Sigmoid colon (tissue), 6 donors: ENCODE measurements at regions not wholly inside any gene's neighbourhood (a gene's known extent, or its start where the extent isn't known, plus 50 kb on each side); places are given as distances from the start of the nearest gene placed in this dataset.

Experiments
- DNase-seq: peaks from one replicate; pipeline ENCODE4 v3.0.0-alpha.2; 2019
- H3K27ac ChIP-seq, 4 donors: fragments of 200-600 bp; sonication (generic); one replicate each; pipeline ENCODE4 v1.5.1; 2016 to 2019; ENCODE audit warnings: mild to moderate bottlenecking in 1 of 4
- H3K27me3 ChIP-seq, 3 donors: fragments of 200-600 bp; sonication (generic); one replicate each; pipeline ENCODE4 v1.5.1; 2019; ENCODE audit warnings: mild to moderate bottlenecking in 1 of 3
- H3K36me3 ChIP-seq, 4 donors: fragments of 200-600 bp; sonication (generic); one replicate each; pipeline ENCODE4 v1.5.1; 2016 to 2019
- H3K4me1 ChIP-seq, 4 donors: fragments of 200-600 bp; sonication (generic); one replicate each; pipeline ENCODE4 v1.5.1; 2017 to 2019
- H3K4me3 ChIP-seq, 4 donors: fragments of 200-600 bp; sonication (generic); one replicate each; pipeline ENCODE4 v1.5.1; 2017 to 2019; ENCODE audit warnings: mild to moderate bottlenecking in 2 of 4, moderate library complexity in 1 of 4
- H3K9me3 ChIP-seq, 4 donors: fragments of 200-600 bp in 3 of 4; sonication (generic) in 3 of 4; one replicate each; pipeline versions ENCODE4 v1.5.1 to v1.6.1; 2013 to 2019
- EP300 ChIP-seq, 4 donors: sonication (generic); formaldehyde crosslinking; IDR thresholded peaks; one replicate each; pipeline ENCODE4 v1.6.1; 2017; ENCODE audit warnings: antibody characterized with exemption in 4 of 4
- POLR2A ChIP-seq, 2 donors: fragments of 450-650 bp; IDR thresholded peaks; one replicate each; pipeline ENCODE4 v1.6.1; 2016; ENCODE audit warnings: antibody characterized with exemption in 2 of 2, mild to moderate bottlenecking in 2 of 2, moderate library complexity in 2 of 2
- POLR2AphosphoS5 ChIP-seq, 4 donors: sonication (generic); formaldehyde crosslinking; IDR thresholded peaks; one replicate each; pipeline ENCODE4 v1.6.1; 2017; ENCODE audit warnings: antibody characterized with exemption in 4 of 4
- WGBS, 2 donors: extraction: QIAGEN DNeasy Blood & Tissue Kit; methylation state at CpG; one replicate each; pipeline ENCODE4 v1.1.7; 2013; 5-methylcytosine and 5-hydroxymethylcytosine counted together
- intact Hi-C: fragments of 100-400 bp; cut with DNase I; formaldehyde crosslinking; loops from one replicate; pipeline ENCODE4 v1.15.1; 2023
- TF ChIP-seq, protein P1 (sequence below), 4 experiments: fragments of 450-650 bp in 3 of 4; fragments of 200-600 bp in 1 of 4; IDR thresholded peaks; one replicate each; pipeline ENCODE4 v1.5.1; 2016 to 2019; ENCODE audit warnings: antibody characterized with exemption in 4 of 4, mild to moderate bottlenecking in 3 of 4, moderate library complexity in 2 of 4
- donor health status: healthy with polysubstance abuse.
- donor health status: healthy.

DNA sequence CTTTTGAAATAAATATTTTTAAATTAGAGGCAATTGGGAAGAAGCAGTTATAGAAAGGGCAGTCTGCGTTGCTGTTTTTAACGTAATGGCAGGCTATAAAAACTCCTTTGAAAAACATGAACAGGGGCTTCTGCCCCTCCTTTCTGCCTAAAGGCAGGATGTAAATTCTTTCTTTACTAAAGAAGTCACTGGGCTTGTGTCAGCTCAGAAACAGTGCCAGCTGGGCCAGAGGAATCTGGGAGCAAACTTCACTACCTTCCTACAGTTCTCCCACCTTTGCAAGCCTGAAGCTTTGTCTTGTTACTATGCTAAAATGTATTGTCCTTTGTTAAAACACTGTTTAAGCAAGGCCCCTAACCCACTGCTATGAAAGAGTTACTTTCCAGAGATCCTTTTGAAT, 1664.8 kb downstream of the RPA4 start:
- TF ChIP-seq EP300 (IDR thresholded peaks at IDR 0.05): no peak
- intact Hi-C loops: no loop called here
- 23 to 28% methylated on average over 2 of the region's 2 CpGs for WGBS, 2 donors

DNA sequence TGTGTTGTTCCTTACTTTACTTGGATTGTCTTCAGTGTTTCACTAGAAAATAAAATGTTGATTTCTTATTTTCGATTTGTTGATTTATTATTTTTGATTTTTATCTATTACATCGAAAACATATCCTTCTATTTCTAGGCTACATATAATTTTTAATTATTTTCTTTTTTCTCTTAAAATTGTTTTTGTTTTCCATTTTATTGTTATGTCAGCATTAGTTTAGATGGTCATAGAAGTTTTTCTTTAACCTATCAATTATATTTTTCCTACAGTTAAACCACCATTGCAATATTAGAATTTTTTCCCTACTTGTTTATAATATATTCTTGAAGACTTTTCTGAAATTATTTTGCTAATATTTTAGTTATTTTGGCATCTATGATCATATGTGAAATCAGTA, 1685.1 kb downstream of the RPA4 start:
- intact Hi-C loops: no loop called here
- 40 to 93% methylated on average over 2 of the region's 2 CpGs for WGBS, 2 donors

More for the DNA sequence above, 1664.8 kb downstream of the RPA4 start:
- no peak for DNase-seq
- H3K4me1 ChIP-seq: no peaks in the 10 kb centered on the region
- no peaks in the 10 kb centered on the region for H3K9me3 ChIP-seq
- no peaks in the 10 kb centered on the region for H3K27me3 ChIP-seq
- no peak overlapping the region for H3K27ac ChIP-seq
- no peak overlapping the region for H3K4me3 ChIP-seq
- H3K36me3 ChIP-seq: no peaks in the 10 kb centered on the region

DNA sequence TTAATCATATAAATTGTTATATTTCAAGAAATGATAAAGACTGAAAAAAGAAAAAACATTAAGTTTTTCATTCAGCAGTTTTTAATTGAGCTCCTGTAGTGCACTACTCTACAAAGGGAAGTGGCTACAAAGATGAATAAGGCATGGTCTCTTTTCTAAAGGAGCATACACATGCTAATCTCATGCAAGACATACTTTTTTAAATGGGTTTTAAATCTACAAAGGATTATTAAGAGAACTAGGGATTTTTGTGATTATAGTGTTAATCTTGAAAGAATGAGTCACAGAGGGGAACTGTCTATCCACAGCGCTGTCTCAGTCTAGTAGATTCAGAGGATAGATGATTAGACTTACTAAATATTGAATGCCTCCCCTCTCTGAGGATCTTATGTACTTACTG, 1722.2 kb downstream of the RPA4 start:
- no peaks in the 10 kb centered on the region for H3K27me3 ChIP-seq
- WGBS, 2 donors: 28 to 48% methylated on average over 1 of the region's 1 CpG
- no peaks in the 10 kb centered on the region for H3K4me1 ChIP-seq
- DNase-seq: no peak
- H3K36me3 ChIP-seq: no peaks in the 10 kb centered on the region
- no peak overlapping the region for H3K4me3 ChIP-seq
- TF ChIP-seq, protein P1, sequence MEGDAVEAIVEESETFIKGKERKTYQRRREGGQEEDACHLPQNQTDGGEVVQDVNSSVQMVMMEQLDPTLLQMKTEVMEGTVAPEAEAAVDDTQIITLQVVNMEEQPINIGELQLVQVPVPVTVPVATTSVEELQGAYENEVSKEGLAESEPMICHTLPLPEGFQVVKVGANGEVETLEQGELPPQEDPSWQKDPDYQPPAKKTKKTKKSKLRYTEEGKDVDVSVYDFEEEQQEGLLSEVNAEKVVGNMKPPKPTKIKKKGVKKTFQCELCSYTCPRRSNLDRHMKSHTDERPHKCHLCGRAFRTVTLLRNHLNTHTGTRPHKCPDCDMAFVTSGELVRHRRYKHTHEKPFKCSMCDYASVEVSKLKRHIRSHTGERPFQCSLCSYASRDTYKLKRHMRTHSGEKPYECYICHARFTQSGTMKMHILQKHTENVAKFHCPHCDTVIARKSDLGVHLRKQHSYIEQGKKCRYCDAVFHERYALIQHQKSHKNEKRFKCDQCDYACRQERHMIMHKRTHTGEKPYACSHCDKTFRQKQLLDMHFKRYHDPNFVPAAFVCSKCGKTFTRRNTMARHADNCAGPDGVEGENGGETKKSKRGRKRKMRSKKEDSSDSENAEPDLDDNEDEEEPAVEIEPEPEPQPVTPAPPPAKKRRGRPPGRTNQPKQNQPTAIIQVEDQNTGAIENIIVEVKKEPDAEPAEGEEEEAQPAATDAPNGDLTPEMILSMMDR (IDR thresholded peaks at IDR 0.05): no peak
- TF ChIP-seq EP300 (IDR thresholded peaks at IDR 0.05) (no peak), POLR2A (IDR thresholded peaks at IDR 0.05) (no peak), POLR2AphosphoS5 (IDR thresholded peaks at IDR 0.05) (no peak)
- H3K9me3 ChIP-seq: no peaks in the 10 kb centered on the region
- no peak overlapping the region for H3K27ac ChIP-seq
- intact Hi-C loops: no loop called here

More for the DNA sequence above, 1685.1 kb downstream of the RPA4 start:
- Histone ChIP-seq H3K36me3 (no peaks in the 10 kb centered on the region), H3K9me3 (no peaks in the 10 kb centered on the region), H3K27ac (no peak overlapping the region), H3K27me3 (no peaks in the 10 kb centered on the region), H3K4me3 (no peak overlapping the region), H3K4me1 (no peaks in the 10 kb centered on the region)
- TF ChIP-seq POLR2A (IDR thresholded peaks at IDR 0.05) (no peak), EP300 (IDR thresholded peaks at IDR 0.05) (no peak), POLR2AphosphoS5 (IDR thresholded peaks at IDR 0.05) (no peak)
- TF ChIP-seq, protein P1 (IDR thresholded peaks at IDR 0.05): no peak
- DNase-seq: no peak

DNA sequence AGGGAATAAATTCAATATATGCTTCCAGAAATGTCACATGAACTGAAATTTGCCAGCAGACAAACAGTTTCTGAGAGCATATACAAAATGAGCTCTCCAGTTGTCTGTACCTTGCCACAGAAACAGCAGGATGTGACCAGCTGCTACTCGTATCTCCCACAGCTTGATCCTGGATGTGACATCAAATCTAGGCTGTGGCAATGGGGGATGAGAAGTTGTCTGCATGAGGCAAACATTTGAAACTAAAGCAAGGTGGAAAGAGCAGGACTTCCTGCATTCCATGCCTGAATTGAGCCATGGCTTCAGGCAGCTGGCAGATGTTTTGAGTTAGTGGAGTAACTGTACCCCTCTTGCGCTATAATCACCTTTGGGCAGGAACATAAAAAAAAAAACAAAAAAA, 1724.0 kb downstream of the RPA4 start:
- 78 to 79% methylated on average over 2 of the region's 2 CpGs for WGBS, 2 donors
- Histone ChIP-seq H3K27ac (no peak overlapping the region), H3K9me3 (no peaks in the 10 kb centered on the region), H3K27me3 (no peaks in the 10 kb centered on the region), H3K36me3 (no peaks in the 10 kb centered on the region), H3K4me1 (no peaks in the 10 kb centered on the region), H3K4me3 (no peak overlapping the region)
- intact Hi-C loops: no loop called here
- no peak for TF ChIP-seq POLR2A (IDR thresholded peaks at IDR 0.05)
- no peak for TF ChIP-seq EP300 (IDR thresholded peaks at IDR 0.05)
- TF ChIP-seq, protein P1 (IDR thresholded peaks at IDR 0.05): no peak
- TF ChIP-seq POLR2AphosphoS5 (IDR thresholded peaks at IDR 0.05): no peak
- DNase-seq: no peak

DNA sequence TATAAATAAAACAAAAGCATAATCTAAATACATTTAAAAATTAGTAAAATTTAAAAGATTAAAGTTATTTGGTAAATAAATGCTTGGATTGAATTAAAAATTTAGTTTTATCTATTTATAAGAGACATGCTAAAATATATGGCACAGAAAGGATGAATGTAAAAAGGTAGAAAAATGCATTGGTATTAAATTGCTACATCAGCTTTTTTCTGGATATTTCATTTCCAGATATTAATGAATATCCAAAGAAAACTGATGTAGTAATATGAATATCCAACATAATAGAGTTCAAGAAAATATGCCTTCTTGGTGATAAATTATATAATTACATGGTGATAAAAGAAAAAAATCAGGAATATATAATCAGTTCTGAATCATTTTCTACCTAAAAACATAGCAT, 1743.9 kb downstream of the RPA4 start:
- H3K27ac ChIP-seq: no peak overlapping the region
- TF ChIP-seq EP300 (IDR thresholded peaks at IDR 0.05) (no peak), POLR2AphosphoS5 (IDR thresholded peaks at IDR 0.05) (no peak), POLR2A (IDR thresholded peaks at IDR 0.05) (no peak)
- TF ChIP-seq, protein P1 (IDR thresholded peaks at IDR 0.05): no peak
- intact Hi-C loops: no loop called here

More for the DNA sequence above, 1743.9 kb downstream of the RPA4 start:
- Histone ChIP-seq H3K4me1 (no peaks in the 10 kb centered on the region), H3K36me3 (no peaks in the 10 kb centered on the region), H3K27me3 (no peaks in the 10 kb centered on the region), H3K4me3 (no peak overlapping the region), H3K9me3 (no peaks in the 10 kb centered on the region)
- DNase-seq: no peak
